SK-N-SH (cell line): ENCODE measurements at regions not wholly inside any gene's neighbourhood (a gene's known extent, or its start where the extent isn't known, plus 50 kb on each side); places are given as distances from the start of the nearest gene placed in this dataset.
"Not testable (repeated sequence)": the region's sequence is repeated elsewhere in the genome, so short reads cannot be mapped to it uniquely, and the experiment has no call there.

ENCODE experiments used
- CTCF ChIP-seq: fragments of 200-600 bp; sonication (generic); IDR thresholded peaks from 2 replicates; pipeline ENCODE4 v1.6.1; 2017; ENCODE audit warnings: antibody characterized with exemption, mild to moderate bottlenecking, moderate library complexity
- MEF2A ChIP-seq: IDR thresholded peaks from 2 replicates; pipeline ENCODE4 v1.4.0; 2012; ENCODE audit warnings: low read depth, borderline replicate concordance
- NRF1 ChIP-seq: IDR thresholded peaks from 2 replicates; pipeline ENCODE4 v1.6.1; 2012; ENCODE audit warnings: low read depth, mild to moderate bottlenecking, low read length
- RCOR1 ChIP-seq: fragments of 150-350 bp; IDR thresholded peaks from 2 replicates; pipeline ENCODE4 v1.6.1; 2017; ENCODE audit warnings: antibody characterized with exemption, low read length
- SIN3A ChIP-seq: IDR thresholded peaks from 2 replicates; pipeline ENCODE4 v1.6.1; 2012; ENCODE audit warnings: low read depth, mild to moderate bottlenecking, low read length, moderate library complexity, borderline replicate concordance
- USF2 ChIP-seq: fragments of 150-350 bp; IDR thresholded peaks from 2 replicates; pipeline ENCODE4 v1.6.1; 2017; ENCODE audit warnings: antibody characterized with exemption, low read length, low read depth, borderline replicate concordance
- TF ChIP-seq, protein P1 (sequence below): IDR thresholded peaks from 2 replicates; pipeline ENCODE4 v1.4.0; 2012; ENCODE audit warnings: low read depth, borderline replicate concordance

GRCh38 chr9:39483073-39483472 is 127.6 kb downstream of the SPATA31A1 start:
- not testable (repeated sequence) for TF ChIP-seq MEF2A, RCOR1, USF2, SIN3A, NRF1, CTCF
- TF ChIP-seq, protein P1, sequence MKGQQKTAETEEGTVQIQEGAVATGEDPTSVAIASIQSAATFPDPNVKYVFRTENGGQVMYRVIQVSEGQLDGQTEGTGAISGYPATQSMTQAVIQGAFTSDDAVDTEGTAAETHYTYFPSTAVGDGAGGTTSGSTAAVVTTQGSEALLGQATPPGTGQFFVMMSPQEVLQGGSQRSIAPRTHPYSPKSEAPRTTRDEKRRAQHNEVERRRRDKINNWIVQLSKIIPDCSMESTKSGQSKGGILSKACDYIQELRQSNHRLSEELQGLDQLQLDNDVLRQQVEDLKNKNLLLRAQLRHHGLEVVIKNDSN = not testable (repeated sequence)
